Body of pancreas (tissue), 4 donors: ENCODE measurements at regions not wholly inside any gene's neighbourhood (a gene's known extent, or its start where the extent isn't known, plus 50 kb on each side); places are given as distances from the start of the nearest gene placed in this dataset.

ENCODE experiments used
- CTCF ChIP-seq, 7 experiments: fragments of 450-650 bp in 4 of 7; fragments of 200-600 bp in 3 of 7; sonication (generic) in 3 of 7; IDR thresholded peaks; one replicate each; pipeline ENCODE4 v1.5.1; 2016 to 2019; ENCODE audit warnings: antibody characterized with exemption in 7 of 7
- POLR2A ChIP-seq, 3 donors: fragments of 450-650 bp; IDR thresholded peaks; one replicate each; pipeline ENCODE4 v1.6.1; 2016; ENCODE audit warnings: antibody characterized with exemption in 3 of 3, mild to moderate bottlenecking in 2 of 3

DNA sequence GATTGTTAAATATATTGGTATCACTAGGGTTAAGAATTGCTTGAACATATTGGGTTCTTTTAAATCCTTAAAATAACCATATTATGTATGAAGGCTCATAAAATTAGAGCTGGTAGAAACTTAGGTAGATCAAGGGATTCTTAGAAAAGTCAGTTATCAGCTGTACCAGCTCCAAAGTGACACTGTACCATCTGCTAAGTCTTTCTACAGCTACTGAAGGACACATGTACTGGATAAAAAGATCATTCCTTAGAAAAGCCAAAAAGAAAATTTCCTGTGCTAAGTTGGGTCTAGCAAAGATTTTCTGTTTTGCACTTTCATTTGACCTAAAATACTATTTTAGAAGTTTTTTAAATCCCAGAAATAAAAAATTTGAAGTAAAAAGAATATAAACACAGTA lies 130.4 kb downstream of the CD164 start:
- TF ChIP-seq POLR2A (IDR thresholded peaks at IDR 0.05): no peak
- TF ChIP-seq CTCF (IDR thresholded peaks at IDR 0.05): no peak
